Suprapubic skin (tissue), 4 donors: ENCODE measurements at regions not wholly inside any gene's neighbourhood (a gene's known extent, or its start where the extent isn't known, plus 50 kb on each side); places are given as distances from the start of the nearest gene placed in this dataset.
"Not testable (repeated sequence)": the region's sequence is repeated elsewhere in the genome, so short reads cannot be mapped to it uniquely, and the experiment has no call there.

Experiments used
- DNase-seq, 2 donors: peaks; one replicate each; pipeline ENCODE4 v3.0.0-alpha.2; 2019; ENCODE audit warnings: low spot score in 2 of 2
- H3K27ac ChIP-seq: fragments of 200-600 bp; sonication (generic); one replicate; pipeline ENCODE4 v1.5.1; 2019
- H3K27me3 ChIP-seq: fragments of 200-600 bp; sonication (generic); one replicate; pipeline ENCODE4 v1.5.1; 2019
- H3K36me3 ChIP-seq: fragments of 200-600 bp; sonication (generic); one replicate; pipeline ENCODE4 v1.5.1; 2019
- H3K4me1 ChIP-seq: fragments of 200-600 bp; sonication (generic); one replicate; pipeline ENCODE4 v1.5.1; 2019
- H3K4me3 ChIP-seq: fragments of 200-600 bp; sonication (generic); one replicate; pipeline ENCODE4 v1.5.1; 2019; ENCODE audit warnings: mild to moderate bottlenecking
- H3K9me3 ChIP-seq: fragments of 200-600 bp; sonication (generic); one replicate; pipeline ENCODE4 v1.5.1; 2019
- EP300 ChIP-seq: sonication (generic); formaldehyde crosslinking; IDR thresholded peaks from one replicate; pipeline ENCODE4 v1.6.1; 2017; ENCODE audit warnings: antibody characterized with exemption
- POLR2A ChIP-seq, 2 donors: fragments of 450-650 bp; IDR thresholded peaks; one replicate each; pipeline ENCODE4 v1.6.1; 2017; ENCODE audit warnings: antibody characterized with exemption in 2 of 2, mild to moderate bottlenecking in 2 of 2, moderate library complexity in 2 of 2
- POLR2AphosphoS5 ChIP-seq, 3 donors: sonication (generic); formaldehyde crosslinking; IDR thresholded peaks; one replicate each; pipeline ENCODE4 v1.6.1; 2017; ENCODE audit warnings: antibody characterized with exemption in 3 of 3
- WGBS: methylation state at CpG from one replicate; pipeline ENCODE4 v1.1.5; 2018; 5-methylcytosine and 5-hydroxymethylcytosine counted together
- TF ChIP-seq, protein P1 (sequence below), 2 donors: fragments of 200-600 bp in 1 of 2; fragments of 450-650 bp in 1 of 2; sonication (generic) in 1 of 2; IDR thresholded peaks; one replicate each; pipeline ENCODE4 v1.5.1; 2016 to 2019; ENCODE audit warnings: antibody characterized with exemption in 2 of 2, mild to moderate bottlenecking in 1 of 2, moderate library complexity in 1 of 2

DNA sequence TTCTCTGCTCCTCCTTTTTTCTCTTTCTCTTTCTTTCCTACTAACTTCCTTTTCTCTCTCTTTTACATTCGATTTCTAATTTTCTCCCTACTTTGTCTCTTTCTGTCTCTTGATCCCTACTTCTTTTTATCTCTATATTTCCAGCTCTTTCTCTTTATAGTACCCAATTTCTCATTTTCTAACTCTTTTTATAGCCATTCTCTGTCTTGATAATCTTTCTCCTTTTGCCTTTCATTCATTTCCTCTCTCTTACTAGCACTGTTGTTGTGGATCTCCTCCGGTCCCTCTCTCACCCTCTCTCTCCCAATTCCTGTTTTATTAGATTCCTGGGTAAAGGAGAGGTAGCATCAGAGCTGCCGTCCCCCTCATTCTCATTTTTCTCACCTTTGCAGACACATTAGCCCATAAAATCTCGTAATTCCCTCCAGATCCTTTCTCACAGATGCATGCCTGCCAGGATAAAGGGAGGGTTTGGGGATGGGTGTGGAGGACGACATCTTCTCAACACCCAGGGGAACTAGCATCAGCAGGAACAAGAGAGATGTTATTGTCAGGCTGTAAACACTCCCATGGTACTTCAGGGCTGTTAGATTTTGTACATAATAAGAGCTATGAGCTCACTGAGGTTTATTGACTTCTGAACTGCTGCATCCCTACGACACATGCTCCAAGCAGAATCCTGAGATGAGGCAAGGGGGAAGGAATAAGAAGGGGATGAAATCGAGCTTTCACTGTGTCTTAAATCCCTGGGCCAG lies 159.0 kb upstream of the GALNT2 start:
- no peak for DNase-seq
- TF ChIP-seq EP300 (no peak), POLR2AphosphoS5 (IDR thresholded peaks at IDR 0.05) (no peak), POLR2A (IDR thresholded peaks at IDR 0.05) (no peak)
- TF ChIP-seq, protein P1, sequence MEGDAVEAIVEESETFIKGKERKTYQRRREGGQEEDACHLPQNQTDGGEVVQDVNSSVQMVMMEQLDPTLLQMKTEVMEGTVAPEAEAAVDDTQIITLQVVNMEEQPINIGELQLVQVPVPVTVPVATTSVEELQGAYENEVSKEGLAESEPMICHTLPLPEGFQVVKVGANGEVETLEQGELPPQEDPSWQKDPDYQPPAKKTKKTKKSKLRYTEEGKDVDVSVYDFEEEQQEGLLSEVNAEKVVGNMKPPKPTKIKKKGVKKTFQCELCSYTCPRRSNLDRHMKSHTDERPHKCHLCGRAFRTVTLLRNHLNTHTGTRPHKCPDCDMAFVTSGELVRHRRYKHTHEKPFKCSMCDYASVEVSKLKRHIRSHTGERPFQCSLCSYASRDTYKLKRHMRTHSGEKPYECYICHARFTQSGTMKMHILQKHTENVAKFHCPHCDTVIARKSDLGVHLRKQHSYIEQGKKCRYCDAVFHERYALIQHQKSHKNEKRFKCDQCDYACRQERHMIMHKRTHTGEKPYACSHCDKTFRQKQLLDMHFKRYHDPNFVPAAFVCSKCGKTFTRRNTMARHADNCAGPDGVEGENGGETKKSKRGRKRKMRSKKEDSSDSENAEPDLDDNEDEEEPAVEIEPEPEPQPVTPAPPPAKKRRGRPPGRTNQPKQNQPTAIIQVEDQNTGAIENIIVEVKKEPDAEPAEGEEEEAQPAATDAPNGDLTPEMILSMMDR (IDR thresholded peaks at IDR 0.05), result no peak
- WGBS, result 38% methylated on average over 7 of the region's 7 CpGs

DNA sequence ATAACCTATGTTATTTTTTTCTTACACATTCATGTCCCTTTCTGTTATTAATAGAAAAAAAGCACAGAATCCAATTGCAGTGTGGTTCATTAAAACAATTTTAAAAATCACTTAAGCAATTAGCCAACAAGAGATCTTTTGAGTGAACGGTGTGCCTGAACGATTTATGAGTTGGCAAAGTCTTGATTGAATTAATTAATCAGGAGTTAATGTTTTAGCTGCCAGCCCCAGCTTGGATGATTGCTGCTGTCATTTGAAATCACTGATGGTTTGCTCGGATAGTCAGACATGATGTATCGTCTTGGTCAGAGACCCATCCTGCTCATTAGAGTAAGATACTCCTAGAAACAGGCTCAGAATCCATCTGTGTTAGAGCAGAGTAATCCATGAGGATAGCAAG lies 158.3 kb upstream of the GALNT2 start:
- H3K9me3 ChIP-seq, result no peaks in the 10 kb centered on the region
- TF ChIP-seq, protein P1 (IDR thresholded peaks at IDR 0.05), result no peak
- no peak for TF ChIP-seq POLR2A (IDR thresholded peaks at IDR 0.05)
- no peak for TF ChIP-seq EP300
- no peak for TF ChIP-seq POLR2AphosphoS5 (IDR thresholded peaks at IDR 0.05)

More for the DNA sequence above, 159.0 kb upstream of the GALNT2 start:
- Histone ChIP-seq H3K27me3 (no peaks in the 10 kb centered on the region), H3K9me3 (no peaks in the 10 kb centered on the region), H3K4me3 (no peak overlapping the region), H3K27ac (no peak overlapping the region), H3K36me3 (no peaks in the 10 kb centered on the region), H3K4me1 (no peaks in the 10 kb centered on the region)

DNA sequence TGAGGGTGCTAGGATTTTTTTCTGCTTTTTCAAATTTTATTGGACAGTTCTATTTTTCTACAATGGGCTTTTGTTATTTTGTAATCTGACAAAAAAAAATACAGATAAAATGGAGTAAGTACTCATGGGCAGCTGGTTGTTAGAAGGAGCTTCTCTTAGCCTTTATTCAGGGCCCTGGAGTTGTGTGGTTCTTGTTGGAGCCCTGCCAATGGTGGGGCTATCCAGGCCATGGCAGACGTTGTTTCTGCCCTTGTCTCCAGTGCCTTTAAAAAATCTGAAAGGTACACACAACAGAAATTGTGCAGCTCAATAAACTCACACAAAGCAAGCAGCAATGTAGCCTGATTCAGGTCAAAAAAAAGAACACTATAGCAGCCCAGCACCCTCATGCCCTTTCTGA lies 153.5 kb upstream of the GALNT2 start:
- Histone ChIP-seq H3K36me3 (no peaks in the 10 kb centered on the region), H3K27me3 (no peaks in the 10 kb centered on the region), H3K4me1 (no peaks in the 10 kb centered on the region), H3K4me3 (no peak overlapping the region), H3K27ac (no peak overlapping the region), H3K9me3 (no peaks in the 10 kb centered on the region)
- no peak for DNase-seq
- TF ChIP-seq POLR2AphosphoS5 (IDR thresholded peaks at IDR 0.05) (no peak), EP300 (no peak), POLR2A (IDR thresholded peaks at IDR 0.05) (no peak)
- TF ChIP-seq, protein P1 (IDR thresholded peaks at IDR 0.05), result no peak
- WGBS, result 7% methylated on average over 1 of the region's 1 CpG

More for the DNA sequence above, 158.3 kb upstream of the GALNT2 start:
- no peaks in the 10 kb centered on the region for H3K36me3 ChIP-seq
- H3K27me3 ChIP-seq, result no peaks in the 10 kb centered on the region
- DNase-seq, result no peak
- WGBS, result 57% methylated on average over 4 of the region's 4 CpGs
- H3K27ac ChIP-seq, result no peak overlapping the region
- no peaks in the 10 kb centered on the region for H3K4me1 ChIP-seq
- H3K4me3 ChIP-seq, result no peak overlapping the region

DNA sequence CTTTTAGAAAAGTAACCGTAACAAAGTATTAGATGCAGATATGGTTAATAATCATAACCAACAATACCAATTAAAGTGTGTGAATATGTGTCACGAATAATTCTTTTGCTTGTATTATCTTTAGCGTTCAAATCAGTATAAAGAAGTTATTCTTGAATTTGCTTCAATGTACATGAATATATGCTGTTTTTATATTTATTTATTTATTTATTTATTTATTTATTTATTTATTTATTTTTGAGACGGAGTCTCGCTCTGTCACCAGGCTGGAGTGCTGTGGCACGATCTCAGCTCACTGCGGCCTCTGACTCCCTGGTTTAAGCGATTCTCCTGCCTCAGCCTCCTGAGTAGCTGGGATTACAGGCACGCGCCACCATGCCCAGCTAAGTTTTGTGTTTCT lies 147.6 kb upstream of the GALNT2 start:
- H3K4me1 ChIP-seq, H3K27ac ChIP-seq, H3K27me3 ChIP-seq, H3K9me3 ChIP-seq, H3K4me3 ChIP-seq, DNase-seq, H3K36me3 ChIP-seq: not testable (repeated sequence)
- WGBS, result 96% methylated on average over 10 of the region's 10 CpGs

DNA sequence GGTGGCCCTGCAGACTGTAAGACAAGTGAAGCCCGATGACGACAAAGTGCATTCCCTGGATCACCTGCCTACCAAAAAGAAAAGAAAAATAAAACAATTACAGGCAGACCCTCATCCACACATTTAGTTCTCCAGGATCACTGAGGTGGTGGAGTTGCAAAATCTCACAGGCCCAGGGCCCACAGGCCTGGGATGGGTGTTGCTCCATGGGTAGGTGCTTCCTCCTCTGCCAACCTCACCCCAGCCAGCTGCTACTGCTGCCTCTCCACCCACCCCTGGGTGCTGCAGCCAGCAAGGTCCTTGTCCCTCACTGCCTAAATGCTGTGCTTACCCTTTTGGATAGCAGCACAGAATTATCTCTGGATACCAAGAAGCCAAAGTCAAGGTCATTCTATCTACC lies 146.4 kb upstream of the GALNT2 start:
- H3K9me3 ChIP-seq, result no peaks in the 10 kb centered on the region
- H3K4me3 ChIP-seq, result no peak overlapping the region
- H3K27ac ChIP-seq, result no peak overlapping the region
- DNase-seq, result no peak
- no peaks in the 10 kb centered on the region for H3K27me3 ChIP-seq
- WGBS, result 97% methylated on average over 2 of the region's 2 CpGs
- TF ChIP-seq, protein P1 (IDR thresholded peaks at IDR 0.05), result no peak
- no peak for TF ChIP-seq POLR2AphosphoS5 (IDR thresholded peaks at IDR 0.05)
- TF ChIP-seq EP300, result no peak
- no peak for TF ChIP-seq POLR2A (IDR thresholded peaks at IDR 0.05)
- no peaks in the 10 kb centered on the region for H3K4me1 ChIP-seq
- no peaks in the 10 kb centered on the region for H3K36me3 ChIP-seq

DNA sequence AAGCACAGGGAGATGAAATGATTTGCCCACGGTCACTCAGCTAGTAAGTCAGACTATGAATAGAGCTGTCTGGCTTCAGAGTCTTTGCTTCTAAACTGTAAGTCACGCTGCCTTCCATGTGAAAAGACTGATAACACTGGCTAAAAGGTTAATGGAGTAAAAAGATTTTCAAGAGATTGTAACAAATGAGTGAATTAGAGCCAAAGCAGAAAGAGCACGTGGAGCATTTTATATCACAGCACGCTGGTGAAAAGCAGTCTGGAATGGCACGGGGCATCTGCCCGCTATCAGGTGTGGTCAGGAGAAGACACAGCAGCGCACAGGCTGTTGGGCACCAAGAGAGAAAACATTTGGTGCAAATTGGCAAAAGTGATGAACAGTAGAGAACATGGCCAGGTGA lies 144.8 kb upstream of the GALNT2 start:
- Histone ChIP-seq H3K4me3 (no peak overlapping the region), H3K27me3 (no peaks in the 10 kb centered on the region), H3K4me1 (no peaks in the 10 kb centered on the region), H3K27ac (no peak overlapping the region), H3K9me3 (no peaks in the 10 kb centered on the region), H3K36me3 (no peaks in the 10 kb centered on the region)
- DNase-seq, result no peak
- WGBS, result 89% methylated on average over 7 of the region's 7 CpGs
- TF ChIP-seq POLR2AphosphoS5 (IDR thresholded peaks at IDR 0.05) (no peak), POLR2A (IDR thresholded peaks at IDR 0.05) (no peak), EP300 (no peak)
- TF ChIP-seq, protein P1 (IDR thresholded peaks at IDR 0.05), result no peak
